ENCODE measurements at regions not wholly inside any gene's neighbourhood (a gene's known extent, or its start where the extent isn't known, plus 50 kb on each side); places are given as distances from the start of the nearest gene placed in this dataset.
A peak's percentile ranks its signal among the peaks of the same experiment; 100 is the strongest.

DNA sequence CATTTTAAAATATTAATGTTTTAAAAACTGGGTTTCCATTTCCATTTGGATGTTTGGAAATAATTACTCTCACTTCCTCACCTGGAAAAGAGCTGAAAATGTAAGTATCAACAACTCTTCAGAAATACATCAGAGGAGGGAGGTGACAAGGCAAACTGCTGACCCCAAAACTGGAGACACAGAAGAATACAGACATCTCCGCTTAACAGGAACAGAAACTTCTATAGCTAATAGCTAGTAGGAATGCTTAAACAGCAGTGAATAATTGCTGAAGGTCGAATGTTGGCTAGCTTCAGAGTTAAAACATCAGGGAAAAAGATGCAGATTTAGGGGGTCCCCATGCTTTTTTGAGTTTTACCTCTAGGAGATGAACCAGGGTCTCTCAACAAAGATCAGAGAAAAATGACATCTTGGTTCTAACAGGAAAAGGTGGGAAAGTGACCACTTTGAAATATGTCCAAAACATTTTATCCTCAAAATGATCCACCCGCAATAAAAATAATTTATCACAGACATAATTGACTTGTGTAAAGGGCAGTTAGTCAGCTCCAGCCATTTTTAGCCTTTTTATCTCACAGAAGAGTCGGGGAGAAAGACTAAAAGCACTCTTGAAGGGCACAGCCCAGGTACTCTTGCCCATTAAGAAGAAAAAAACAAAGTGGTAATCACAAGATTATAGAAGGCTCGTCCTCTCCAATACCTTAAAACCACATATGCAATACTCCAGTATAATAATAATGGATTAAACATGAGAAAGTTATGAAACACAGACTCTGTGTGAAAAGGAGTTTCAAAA lies 1474.9 kb downstream of the EFNA5 start:
- DNase-seq (ENCODE audit: low spot score), result no peak

- DNase-seq (ENCODE audit: low spot score), result no peak
Measured at GRCh38 chr5:106189121-106189809, 1481.5 kb downstream of the EFNA5 start.

- DNase-seq (ENCODE audit: low spot score), result no peak
Measured at GRCh38 chr5:106185661-106186081, 1485.1 kb downstream of the EFNA5 start.

DNA sequence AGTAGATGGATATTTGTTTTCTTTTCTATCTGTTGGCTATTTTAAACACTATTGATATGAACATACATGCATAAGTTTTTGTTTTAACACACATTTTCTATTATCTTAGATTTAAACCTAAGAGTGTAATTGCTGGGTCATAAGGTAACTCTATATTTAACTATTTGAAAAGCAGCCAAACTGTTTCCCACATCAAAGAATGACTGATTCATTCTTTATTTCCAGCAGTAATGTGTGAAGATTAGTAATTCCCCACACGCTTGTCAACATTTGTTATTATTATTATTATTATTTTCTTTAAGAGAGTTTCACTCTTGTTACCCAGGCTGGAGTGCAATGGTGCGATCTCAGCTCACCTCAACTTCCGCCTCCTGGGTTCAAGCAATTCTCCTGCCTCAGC lies 1495.8 kb downstream of the EFNA5 start:
- no peak for DNase-seq (ENCODE audit: low spot score)

DNA sequence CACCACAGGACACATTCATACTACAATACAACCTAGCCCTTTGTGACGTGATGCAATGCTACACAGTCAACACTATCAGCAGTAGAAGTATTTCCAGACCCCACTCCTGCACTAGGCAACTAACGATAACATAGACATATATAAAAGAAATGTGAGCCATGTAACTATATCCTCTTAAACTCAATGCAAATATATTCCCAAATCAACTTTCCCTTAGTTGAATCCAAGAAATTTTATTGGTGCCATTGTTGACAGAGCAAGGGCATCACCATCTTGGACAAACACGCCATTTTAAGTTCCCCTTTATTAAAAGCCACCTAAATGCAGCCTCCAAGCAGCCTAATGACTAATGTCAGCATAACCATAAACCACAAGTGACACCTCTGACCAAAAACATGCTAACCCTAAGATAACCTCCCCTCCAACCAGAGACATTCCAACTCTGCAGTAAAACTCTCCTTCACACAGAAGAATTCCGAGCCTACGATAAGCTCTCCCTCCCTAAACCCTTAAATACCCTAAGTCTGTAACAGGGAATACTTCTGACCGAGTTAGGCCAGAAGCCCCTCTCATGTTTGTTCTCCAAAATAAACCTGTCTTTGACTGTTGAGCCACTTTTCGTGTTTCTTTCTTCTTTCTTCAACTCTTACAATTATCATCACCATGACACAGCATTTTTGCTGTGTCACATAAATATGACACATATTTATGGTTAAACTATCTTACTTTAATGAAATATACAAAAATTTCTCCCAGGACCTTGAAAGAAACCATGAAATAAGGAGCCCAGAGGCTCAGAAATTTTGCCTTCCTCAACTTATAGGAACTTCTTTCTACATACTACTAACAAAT lies 1497.8 kb downstream of the EFNA5 start:
- DNase-seq (ENCODE audit: low spot score), result no peak

- no peak for DNase-seq (ENCODE audit: low spot score)
Measured at GRCh38 chr5:106171708-106172107, 1499.0 kb downstream of the EFNA5 start.

DNA sequence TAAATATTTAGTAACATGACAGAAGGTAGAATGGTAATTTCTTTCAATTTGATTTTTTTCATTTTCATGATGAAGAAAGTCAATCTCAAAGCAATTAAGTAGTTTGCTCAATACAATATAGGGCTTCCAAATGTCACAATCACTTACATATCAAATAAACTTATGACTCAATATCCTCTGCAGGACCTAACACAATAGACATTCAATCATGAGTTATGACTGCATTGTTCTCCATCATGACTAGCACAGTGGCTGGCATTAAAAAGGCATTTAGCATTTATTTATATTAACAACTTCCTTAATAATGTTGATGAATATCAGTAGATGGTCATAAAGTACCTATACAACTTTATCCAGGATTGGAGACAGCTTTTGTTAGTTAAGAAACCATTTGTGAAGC lies 1499.6 kb downstream of the EFNA5 start:
- DNase-seq (ENCODE audit: low spot score), result no peak

DNA sequence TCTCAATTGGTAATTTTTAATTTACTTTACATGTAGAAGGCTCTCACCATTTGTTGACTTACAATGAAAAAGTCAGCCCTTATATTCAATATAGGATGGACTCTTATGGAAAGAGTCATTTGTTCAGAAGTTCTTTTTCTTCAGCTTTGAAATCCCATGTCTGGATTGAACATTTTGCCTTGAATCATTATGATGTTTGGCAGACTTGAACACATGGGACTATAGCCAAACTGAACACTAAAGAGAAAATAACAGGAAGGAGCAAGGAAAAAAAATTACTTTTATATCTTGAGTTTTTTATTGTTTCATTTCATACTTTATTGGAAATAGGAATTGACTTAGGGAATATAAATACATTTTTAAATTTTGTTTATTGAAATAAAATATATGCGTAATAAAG lies 1503.0 kb downstream of the EFNA5 start:
- no peak for DNase-seq (ENCODE audit: low spot score)

GRCh38 chr5:106163233-106163632 lies 1507.5 kb downstream of the EFNA5 start:
- DNase-seq (ENCODE audit: low spot score), result no peak

DNA sequence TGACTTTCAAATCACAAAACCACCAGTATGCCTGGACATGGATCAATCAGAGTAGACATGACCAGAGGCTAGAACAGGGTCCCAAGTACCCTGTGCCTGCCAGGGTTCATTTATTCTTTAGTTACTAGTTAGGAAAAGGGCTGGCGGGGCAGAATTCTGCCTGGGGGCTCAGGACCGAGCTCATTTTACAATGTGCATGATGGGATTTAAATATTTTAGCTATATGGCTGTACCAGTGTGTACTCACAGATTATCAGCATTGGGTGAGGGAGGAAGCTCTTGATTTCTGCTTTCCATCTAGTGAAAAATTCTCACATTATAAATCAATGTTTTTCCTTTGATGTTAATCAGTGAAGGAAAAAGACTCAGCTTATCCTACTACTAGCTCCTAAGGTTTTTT lies 1511.1 kb downstream of the EFNA5 start:
- DNase-seq (ENCODE audit: low spot score), result no peak

- DNase-seq (ENCODE audit: low spot score), result no peak
Measured at GRCh38 chr5:106154280-106154716, 1516.4 kb downstream of the EFNA5 start.

DNA sequence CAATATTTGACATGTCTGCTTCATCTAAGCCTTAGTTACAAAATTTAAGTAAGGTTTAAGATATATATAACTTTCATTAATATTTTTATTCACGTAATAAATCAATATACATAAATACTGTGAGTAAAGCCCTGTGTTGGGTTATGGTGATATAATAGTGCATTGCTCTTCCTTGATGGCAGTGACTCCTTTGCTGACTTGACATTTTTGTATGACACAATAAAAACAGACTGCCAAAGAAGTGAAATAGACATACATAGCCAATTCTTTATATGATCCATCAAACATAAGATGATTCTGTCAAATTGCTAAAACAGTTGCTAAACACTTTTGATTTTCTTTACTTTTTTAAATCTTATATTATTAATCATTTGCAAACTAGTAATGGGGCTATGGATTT lies 1518.2 kb downstream of the EFNA5 start:
- no peak for DNase-seq (ENCODE audit: low spot score)

GRCh38 chr5:106142116-106142515 lies 1528.6 kb downstream of the EFNA5 start:
- no peak for DNase-seq (ENCODE audit: low spot score)

- no peak for DNase-seq (ENCODE audit: low spot score)
Measured at GRCh38 chr5:106140101-106140500, 1530.6 kb downstream of the EFNA5 start.

DNA sequence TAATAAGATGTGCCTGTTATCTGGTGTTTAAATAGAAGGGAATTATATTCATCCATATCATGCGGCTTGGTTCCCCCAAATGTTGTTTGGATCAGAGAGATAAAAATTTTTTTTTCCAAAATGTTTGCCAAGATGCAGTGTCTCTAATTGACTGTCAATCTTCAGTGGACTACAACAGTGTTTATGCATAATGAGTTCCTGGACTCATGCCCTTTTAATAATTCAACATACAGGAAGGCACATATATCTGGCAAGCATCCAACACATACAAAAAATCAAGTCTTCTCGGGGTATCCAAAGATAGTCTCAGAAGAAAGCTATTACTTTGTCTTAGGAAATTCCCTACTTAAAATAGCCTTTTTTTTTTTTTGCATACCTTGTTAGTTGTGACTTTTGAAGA lies 1534.7 kb downstream of the EFNA5 start:
- DNase-seq (ENCODE audit: low spot score), result no peak

GRCh38 chr5:106135473-106135872 lies 1535.3 kb downstream of the EFNA5 start:
- no peak for DNase-seq (ENCODE audit: low spot score)

- DNase-seq (ENCODE audit: low spot score), result no peak
Measured at GRCh38 chr5:106134549-106134948, 1536.2 kb downstream of the EFNA5 start.

- no peak for DNase-seq (ENCODE audit: low spot score)
Measured at GRCh38 chr5:106127985-106128384, 1542.8 kb downstream of the EFNA5 start.

- DNase-seq (ENCODE audit: low spot score), result no peak
Measured at GRCh38 chr5:106127341-106127781, 1543.4 kb downstream of the EFNA5 start.

DNA sequence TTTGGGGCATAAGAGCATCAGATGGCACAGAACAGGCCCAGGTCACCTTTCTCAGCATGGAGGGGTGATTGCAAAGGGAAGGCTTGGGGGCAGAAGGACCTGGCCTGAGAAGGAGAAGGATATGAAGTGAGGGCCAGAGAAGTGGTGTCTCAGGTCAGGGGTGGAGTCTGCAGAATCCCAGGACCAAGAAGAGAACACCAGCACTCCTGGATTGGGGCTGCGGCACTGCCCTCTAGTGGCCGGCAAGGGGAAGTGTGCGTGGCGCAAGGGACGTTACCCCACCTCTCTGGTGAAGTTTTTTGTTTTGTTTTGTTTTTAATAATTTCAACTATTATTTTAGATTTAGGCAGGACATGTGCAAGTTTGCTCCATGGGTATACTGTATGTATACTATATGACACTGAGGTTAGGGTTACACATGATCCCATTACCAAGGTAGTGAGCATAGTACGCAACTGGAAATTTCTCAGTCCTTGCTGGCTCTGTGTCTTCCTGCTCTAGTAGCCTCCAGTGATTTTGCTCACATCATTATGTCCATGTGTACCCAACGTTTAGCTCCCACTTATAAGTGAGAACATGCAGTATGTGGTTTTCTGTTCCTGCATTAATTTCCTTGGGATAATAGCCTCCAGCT lies 1548.6 kb downstream of the EFNA5 start:
- peak; percentile 13 for DNase-seq (ENCODE audit: low spot score)

- no peak for DNase-seq (ENCODE audit: low spot score)
Measured at GRCh38 chr5:106116682-106117081, 1554.1 kb downstream of the EFNA5 start.

DNA sequence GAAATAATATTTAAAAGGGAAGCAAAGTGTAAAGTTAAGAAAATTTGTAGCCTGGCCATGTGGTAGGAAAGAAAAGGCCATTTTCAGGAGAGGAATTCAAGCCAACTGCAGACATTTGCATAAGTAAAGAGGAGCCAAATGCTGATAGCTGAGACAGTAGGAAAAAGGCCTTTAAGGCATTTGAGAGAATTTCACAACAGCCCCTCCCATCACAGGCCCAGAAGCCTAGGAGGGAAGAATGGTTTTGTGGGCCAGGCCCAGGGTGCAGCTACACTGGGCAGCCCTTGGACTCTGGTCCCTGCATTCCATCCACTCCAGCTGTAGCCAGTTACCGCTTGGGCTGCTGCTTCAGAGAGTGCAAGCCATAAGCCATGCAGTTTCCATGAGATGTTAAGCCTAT lies 1556.8 kb downstream of the EFNA5 start:
- DNase-seq (ENCODE audit: low spot score), result no peak

All from hematopoietic multipotent progenitor cell treated with erythropoietin and hydrocortisone succinate and interleukin-3 and kit ligand, for 17 days (in vitro differentiated cells).